ENCODE measurements at regions not wholly inside any gene's neighbourhood (a gene's known extent, or its start where the extent isn't known, plus 50 kb on each side); places are given as distances from the start of the nearest gene placed in this dataset.

DNA sequence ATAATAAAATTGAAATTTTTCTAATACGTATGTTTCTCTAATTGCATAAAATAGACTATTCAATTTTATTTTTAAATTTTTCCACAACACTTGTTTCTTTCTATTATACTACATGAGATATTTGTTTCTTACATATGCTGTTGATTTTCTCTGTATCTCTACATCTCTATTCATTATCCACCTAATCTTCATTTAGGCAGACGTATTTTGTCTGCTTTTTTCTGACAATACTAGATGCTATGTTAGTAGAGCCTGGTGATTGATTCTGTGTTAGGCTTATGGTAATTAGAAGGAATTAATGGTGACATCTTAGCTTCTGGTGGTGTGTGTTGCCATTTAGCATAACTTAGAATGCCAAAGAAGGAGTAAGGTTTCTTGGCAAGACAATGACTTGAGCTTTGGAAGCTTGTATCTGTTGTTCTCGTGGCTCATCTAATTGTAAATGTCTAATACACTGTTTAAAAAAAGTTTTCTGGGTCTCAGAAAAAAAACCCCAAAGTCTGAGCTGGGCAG is 1610.7 kb upstream of the PCDH20 start:
- H3K27ac Mint-ChIP-seq, result no peak overlapping the region
- Histone ChIP-seq H3K79me2 (replicated peaks; ENCODE audit: insufficient read depth) (no peaks in the 10 kb centered on the region), H2AFZ (no peak overlapping the region), H3K4me1 (ENCODE audit: insufficient read depth) (peaks cover 7% of the 10 kb centered on the region; the same call in 1 of the 2 replicates), H3K36me3 (ENCODE audit: insufficient read depth) (no peaks in the 10 kb centered on the region), H3K4me2 (no peak overlapping the region), H3K9me2 (ENCODE audit: insufficient read depth) (no peaks in the 10 kb centered on the region), H3K4me3 (no peak overlapping the region), H3K27me3 (ENCODE audit: insufficient read depth) (no peaks in the 10 kb centered on the region), H3K27ac (ENCODE audit: low read depth) (no peak overlapping the region), H3F3A (replicated peaks; ENCODE audit: low read depth) (no peaks in the 10 kb centered on the region), H4K20me1 (replicated peaks; ENCODE audit: insufficient read depth) (no peaks in the 10 kb centered on the region)
- no peaks in the 10 kb centered on the region for H3K36me3 Mint-ChIP-seq (ENCODE audit: low read depth)
- H3K27me3 Mint-ChIP-seq (ENCODE audit: insufficient read depth, low read depth, poor library complexity), result peaks cover 3% of the 10 kb centered on the region
- peak; percentile 25; the same call in 1 of the 3 replicates for ATAC-seq
- H3K4me1 Mint-ChIP-seq, result peaks cover 11% of the 10 kb centered on the region; the same call in 2 of the 3 replicates
- peaks cover 8% of the 10 kb centered on the region for H3K9me3 Mint-ChIP-seq
- no peak overlapping the region for H3K4me3 Mint-ChIP-seq
- DNase-seq (ENCODE audit: low spot score), result no peak
- no peak for TF ChIP-seq NANOG (IDR thresholded peaks at IDR 0.05; ENCODE audit: borderline replicate concordance)
- TF ChIP-seq, protein P1, sequence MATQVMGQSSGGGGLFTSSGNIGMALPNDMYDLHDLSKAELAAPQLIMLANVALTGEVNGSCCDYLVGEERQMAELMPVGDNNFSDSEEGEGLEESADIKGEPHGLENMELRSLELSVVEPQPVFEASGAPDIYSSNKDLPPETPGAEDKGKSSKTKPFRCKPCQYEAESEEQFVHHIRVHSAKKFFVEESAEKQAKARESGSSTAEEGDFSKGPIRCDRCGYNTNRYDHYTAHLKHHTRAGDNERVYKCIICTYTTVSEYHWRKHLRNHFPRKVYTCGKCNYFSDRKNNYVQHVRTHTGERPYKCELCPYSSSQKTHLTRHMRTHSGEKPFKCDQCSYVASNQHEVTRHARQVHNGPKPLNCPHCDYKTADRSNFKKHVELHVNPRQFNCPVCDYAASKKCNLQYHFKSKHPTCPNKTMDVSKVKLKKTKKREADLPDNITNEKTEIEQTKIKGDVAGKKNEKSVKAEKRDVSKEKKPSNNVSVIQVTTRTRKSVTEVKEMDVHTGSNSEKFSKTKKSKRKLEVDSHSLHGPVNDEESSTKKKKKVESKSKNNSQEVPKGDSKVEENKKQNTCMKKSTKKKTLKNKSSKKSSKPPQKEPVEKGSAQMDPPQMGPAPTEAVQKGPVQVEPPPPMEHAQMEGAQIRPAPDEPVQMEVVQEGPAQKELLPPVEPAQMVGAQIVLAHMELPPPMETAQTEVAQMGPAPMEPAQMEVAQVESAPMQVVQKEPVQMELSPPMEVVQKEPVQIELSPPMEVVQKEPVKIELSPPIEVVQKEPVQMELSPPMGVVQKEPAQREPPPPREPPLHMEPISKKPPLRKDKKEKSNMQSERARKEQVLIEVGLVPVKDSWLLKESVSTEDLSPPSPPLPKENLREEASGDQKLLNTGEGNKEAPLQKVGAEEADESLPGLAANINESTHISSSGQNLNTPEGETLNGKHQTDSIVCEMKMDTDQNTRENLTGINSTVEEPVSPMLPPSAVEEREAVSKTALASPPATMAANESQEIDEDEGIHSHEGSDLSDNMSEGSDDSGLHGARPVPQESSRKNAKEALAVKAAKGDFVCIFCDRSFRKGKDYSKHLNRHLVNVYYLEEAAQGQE (IDR thresholded peaks at IDR 0.05; ENCODE audit: unreplicated experiment), result no peak
- TF ChIP-seq EZH2phosphoT487 (IDR thresholded peaks at IDR 0.05; ENCODE audit: unreplicated experiment), result no peak
- TF ChIP-seq, protein P2, sequence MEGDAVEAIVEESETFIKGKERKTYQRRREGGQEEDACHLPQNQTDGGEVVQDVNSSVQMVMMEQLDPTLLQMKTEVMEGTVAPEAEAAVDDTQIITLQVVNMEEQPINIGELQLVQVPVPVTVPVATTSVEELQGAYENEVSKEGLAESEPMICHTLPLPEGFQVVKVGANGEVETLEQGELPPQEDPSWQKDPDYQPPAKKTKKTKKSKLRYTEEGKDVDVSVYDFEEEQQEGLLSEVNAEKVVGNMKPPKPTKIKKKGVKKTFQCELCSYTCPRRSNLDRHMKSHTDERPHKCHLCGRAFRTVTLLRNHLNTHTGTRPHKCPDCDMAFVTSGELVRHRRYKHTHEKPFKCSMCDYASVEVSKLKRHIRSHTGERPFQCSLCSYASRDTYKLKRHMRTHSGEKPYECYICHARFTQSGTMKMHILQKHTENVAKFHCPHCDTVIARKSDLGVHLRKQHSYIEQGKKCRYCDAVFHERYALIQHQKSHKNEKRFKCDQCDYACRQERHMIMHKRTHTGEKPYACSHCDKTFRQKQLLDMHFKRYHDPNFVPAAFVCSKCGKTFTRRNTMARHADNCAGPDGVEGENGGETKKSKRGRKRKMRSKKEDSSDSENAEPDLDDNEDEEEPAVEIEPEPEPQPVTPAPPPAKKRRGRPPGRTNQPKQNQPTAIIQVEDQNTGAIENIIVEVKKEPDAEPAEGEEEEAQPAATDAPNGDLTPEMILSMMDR (conservative IDR thresholded peaks at IDR 0.05; ENCODE audit: low read depth in 2 of 2), result no peak
- no peak for TF ChIP-seq CREB1 (CRISPR knock-in tag; IDR thresholded peaks at IDR 0.05; ENCODE audit: low read depth)
- no peak for TF ChIP-seq ZNF331 (CRISPR knock-in tag; IDR thresholded peaks at IDR 0.05; ENCODE audit: low read depth)
- TF ChIP-seq STAT1 (IDR thresholded peaks at IDR 0.05; ENCODE audit: unreplicated experiment), result no peak
- TF ChIP-seq POLR2AphosphoS5 (IDR thresholded peaks at IDR 0.05; ENCODE audit: low read depth), result no peak
- TF ChIP-seq, protein P3, sequence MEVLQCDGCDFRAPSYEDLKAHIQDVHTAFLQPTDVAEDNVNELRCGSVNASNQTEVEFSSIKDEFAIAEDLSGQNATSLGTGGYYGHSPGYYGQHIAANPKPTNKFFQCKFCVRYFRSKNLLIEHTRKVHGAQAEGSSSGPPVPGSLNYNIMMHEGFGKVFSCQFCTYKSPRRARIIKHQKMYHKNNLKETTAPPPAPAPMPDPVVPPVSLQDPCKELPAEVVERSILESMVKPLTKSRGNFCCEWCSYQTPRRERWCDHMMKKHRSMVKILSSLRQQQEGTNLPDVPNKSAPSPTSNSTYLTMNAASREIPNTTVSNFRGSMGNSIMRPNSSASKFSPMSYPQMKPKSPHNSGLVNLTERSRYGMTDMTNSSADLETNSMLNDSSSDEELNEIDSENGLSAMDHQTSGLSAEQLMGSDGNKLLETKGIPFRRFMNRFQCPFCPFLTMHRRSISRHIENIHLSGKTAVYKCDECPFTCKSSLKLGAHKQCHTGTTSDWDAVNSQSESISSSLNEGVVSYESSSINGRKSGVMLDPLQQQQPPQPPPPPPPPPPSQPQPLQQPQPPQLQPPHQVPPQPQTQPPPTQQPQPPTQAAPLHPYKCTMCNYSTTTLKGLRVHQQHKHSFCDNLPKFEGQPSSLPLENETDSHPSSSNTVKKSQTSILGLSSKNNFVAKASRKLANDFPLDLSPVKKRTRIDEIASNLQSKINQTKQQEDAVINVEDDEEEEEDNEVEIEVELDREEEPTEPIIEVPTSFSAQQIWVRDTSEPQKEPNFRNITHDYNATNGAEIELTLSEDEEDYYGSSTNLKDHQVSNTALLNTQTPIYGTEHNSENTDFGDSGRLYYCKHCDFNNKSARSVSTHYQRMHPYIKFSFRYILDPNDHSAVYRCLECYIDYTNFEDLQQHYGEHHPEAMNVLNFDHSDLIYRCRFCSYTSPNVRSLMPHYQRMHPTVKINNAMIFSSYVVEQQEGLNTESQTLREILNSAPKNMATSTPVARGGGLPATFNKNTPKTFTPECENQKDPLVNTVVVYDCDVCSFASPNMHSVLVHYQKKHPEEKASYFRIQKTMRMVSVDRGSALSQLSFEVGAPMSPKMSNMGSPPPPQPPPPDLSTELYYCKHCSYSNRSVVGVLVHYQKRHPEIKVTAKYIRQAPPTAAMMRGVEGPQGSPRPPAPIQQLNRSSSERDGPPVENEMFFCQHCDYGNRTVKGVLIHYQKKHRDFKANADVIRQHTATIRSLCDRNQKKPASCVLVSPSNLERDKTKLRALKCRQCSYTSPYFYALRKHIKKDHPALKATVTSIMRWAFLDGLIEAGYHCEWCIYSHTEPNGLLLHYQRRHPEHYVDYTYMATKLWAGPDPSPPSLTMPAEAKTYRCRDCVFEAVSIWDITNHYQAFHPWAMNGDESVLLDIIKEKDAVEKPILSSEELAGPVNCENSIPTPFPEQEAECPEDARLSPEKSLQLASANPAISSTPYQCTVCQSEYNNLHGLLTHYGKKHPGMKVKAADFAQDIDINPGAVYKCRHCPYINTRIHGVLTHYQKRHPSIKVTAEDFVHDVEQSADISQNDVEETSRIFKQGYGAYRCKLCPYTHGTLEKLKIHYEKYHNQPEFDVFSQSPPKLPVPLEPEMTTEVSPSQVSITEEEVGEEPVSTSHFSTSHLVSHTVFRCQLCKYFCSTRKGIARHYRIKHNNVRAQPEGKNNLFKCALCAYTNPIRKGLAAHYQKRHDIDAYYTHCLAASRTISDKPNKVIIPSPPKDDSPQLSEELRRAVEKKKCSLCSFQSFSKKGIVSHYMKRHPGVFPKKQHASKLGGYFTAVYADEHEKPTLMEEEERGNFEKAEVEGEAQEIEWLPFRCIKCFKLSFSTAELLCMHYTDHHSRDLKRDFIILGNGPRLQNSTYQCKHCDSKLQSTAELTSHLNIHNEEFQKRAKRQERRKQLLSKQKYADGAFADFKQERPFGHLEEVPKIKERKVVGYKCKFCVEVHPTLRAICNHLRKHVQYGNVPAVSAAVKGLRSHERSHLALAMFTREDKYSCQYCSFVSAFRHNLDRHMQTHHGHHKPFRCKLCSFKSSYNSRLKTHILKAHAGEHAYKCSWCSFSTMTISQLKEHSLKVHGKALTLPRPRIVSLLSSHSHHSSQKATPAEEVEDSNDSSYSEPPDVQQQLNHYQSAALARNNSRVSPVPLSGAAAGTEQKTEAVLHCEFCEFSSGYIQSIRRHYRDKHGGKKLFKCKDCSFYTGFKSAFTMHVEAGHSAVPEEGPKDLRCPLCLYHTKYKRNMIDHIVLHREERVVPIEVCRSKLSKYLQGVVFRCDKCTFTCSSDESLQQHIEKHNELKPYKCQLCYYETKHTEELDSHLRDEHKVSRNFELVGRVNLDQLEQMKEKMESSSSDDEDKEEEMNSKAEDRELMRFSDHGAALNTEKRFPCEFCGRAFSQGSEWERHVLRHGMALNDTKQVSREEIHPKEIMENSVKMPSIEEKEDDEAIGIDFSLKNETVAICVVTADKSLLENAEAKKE (CRISPR knock-in tag; IDR thresholded peaks at IDR 0.05), result no peak

Measured in GM23338 (cell line).